Astrocyte of the cerebellum (primary cell): ENCODE measurements at regions not wholly inside any gene's neighbourhood (a gene's known extent, or its start where the extent isn't known, plus 50 kb on each side); places are given as distances from the start of the nearest gene placed in this dataset.
"Not testable (repeated sequence)": the region's sequence is repeated elsewhere in the genome, so short reads cannot be mapped to it uniquely, and the experiment has no call there.

Source experiments
- DNase-seq: peaks from one replicate; pipeline ENCODE4 v3.0.0-alpha.2; 2011; ENCODE audit warnings: low read depth
- H3K4me3 ChIP-seq: 2 replicates; pipeline ENCODE4 v1.5.1; 2011; ENCODE audit warnings: mild to moderate bottlenecking, low read depth, low read length, moderate library complexity
- CTCF ChIP-seq: IDR thresholded peaks from 2 replicates; pipeline ENCODE4 v1.5.1; 2012; ENCODE audit warnings: low read length, low read depth, moderate library complexity, mild to moderate bottlenecking; ENCODE audit errors: missing control alignments
- in situ Hi-C: cut with HindIII; loops from 2 replicates; pipeline ENCODE4 v1.10.0; 2017; ENCODE audit warnings: low sequenced_read_pairs

- no peak for TF ChIP-seq CTCF
These were observed 494.3 kb upstream of the AUTS2 start for GRCh38 chr7:69104023-69104422.

DNA sequence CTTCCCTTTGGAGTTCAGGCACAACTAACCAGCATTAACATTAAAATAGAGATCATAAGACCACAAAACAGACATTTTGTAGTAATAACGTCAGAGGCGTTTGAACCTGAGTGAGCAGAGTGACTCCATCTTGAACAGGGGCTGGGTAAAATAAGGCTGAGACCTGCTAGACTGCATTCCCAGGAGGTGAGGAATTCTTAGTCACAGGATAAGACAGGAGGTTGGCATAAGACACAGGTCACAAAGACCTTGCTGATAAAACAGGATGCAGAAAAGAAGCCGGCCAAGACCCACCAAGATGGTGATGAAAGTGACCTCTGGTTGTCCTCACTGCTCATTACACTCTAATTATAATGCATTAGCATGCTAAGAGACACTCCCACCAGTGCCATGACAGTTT is 493.2 kb upstream of the AUTS2 start:
- TF ChIP-seq CTCF, result no peak
- no peak overlapping the region for H3K4me3 ChIP-seq
- DNase-seq, result no peak
- in situ Hi-C loops, result no loop called here

More at GRCh38 chr7:69104023-69104422, 494.3 kb upstream of the AUTS2 start:
- in situ Hi-C loops, result no loop called here
- DNase-seq, result no peak
- no peak overlapping the region for H3K4me3 ChIP-seq

DNA sequence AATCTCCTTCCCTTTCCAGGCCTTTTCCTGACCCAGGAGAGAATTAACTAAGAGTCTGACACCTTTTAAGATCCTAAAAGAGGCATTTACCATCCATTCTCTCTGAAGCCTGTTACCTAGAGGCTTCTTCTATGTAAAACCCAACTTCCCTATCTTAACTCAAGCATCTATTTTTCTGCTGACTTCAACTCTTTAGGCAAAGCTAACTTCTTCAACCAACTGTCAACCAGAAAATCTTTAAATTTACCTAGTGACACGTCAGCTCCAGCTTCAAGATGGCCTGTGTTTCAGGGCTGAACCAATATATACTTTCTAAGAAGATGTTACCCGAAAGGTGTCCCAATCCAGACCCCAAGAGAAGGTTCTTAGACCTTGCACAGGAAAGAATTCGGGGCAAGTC is 492.3 kb upstream of the AUTS2 start:
- no peak overlapping the region for H3K4me3 ChIP-seq
- no peak for TF ChIP-seq CTCF
- no peak for DNase-seq
- in situ Hi-C loops, result no loop called here

- H3K4me3 ChIP-seq, DNase-seq, in situ Hi-C loops: not testable (repeated sequence)
These were observed 491.8 kb upstream of the AUTS2 start for GRCh38 chr7:69106449-69106848.

DNA sequence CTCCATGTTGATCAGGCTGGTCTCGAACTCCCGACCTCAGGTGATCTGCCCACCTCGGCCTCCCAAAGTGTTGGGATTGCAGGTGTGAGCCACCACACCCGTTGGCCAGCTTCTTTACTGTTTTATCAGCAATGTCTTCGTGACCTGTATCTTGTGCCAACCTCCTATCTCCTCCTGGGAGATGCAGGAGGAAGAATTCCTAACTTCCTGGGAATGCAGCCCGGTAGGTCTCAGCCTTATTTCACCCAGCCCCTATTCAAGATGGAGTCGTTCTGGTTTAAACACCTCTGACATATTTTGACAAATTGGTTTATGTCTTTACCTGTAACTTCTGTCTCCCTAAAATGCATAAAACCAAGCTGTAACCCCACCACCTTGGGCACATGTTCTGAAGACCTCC is 491.3 kb upstream of the AUTS2 start:
- in situ Hi-C loops, DNase-seq, H3K4me3 ChIP-seq: not testable (repeated sequence)

DNA sequence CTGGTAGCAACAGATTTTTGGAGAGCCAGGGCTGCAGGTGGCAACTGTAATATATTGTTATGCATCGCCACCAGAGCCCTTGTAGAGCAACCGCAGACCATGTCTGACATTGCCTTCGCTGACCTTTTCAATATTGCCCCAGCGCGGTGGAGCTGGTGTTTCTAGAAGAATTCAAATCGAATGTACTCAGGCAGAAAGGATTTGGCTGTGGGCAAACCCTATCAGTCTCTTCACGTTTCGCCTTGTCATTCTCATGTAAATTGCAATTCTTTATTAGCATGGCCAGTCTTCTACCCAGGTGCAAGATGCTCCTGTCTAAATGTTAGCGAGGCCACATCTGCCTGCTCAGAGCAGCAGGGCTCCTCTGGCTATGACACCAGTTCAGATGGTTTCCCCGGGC is 490.2 kb upstream of the AUTS2 start:
- no peak for TF ChIP-seq CTCF
- in situ Hi-C loops, result no loop called here
- DNase-seq, result no peak
- H3K4me3 ChIP-seq, result no peak overlapping the region

DNA sequence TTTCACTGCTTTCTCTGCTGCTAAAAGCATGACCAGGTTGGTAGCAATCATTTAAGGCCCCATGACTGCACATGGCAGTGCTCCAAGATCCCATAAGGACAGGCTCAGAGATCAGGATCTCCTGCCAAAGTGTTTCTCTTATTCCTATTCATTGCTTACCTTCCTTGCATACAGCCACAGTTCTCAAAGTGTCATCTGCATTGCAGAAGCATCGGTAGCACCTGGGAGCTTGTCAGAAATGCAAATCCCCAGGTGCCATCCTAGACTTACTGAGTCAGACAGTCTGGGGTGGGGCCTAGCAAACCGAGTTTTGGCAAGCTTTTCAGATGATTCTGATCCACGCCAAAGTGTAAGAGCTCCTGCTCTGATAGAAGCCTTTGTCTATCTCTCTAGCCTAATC is 489.0 kb upstream of the AUTS2 start:
- TF ChIP-seq CTCF, result no peak
- DNase-seq, result no peak

DNA sequence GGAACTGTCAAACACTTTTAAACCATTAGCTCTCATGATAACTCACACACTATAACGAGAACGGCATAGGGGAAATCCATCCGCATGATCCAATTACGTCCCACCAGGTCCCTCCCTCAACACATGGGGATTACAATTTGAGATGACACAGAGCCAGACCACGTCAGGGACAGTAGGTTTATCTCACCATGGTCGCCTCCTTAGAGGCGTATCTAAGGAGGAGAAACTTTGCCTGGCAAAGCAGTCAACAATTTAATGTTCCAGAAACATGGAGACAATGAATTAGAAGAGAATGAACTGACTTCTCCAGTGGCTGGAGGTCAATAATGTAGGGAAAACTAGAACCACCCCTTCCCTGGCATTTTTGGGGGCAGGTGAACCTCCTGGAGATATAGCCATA is 488.4 kb upstream of the AUTS2 start:
- no peak for TF ChIP-seq CTCF
- no peak overlapping the region for H3K4me3 ChIP-seq
- in situ Hi-C loops, result no loop called here
- DNase-seq, result no peak

More for the DNA sequence above, 489.0 kb upstream of the AUTS2 start:
- in situ Hi-C loops, result no loop called here
- H3K4me3 ChIP-seq, result no peak overlapping the region
